ENCODE measurements at regions not wholly inside any gene's neighbourhood (a gene's known extent, or its start where the extent isn't known, plus 50 kb on each side); places are given as distances from the start of the nearest gene placed in this dataset.
A peak's percentile ranks its signal among the peaks of the same experiment; 100 is the strongest.

- FAIRE-seq: peak; percentile 75
- no peaks in the 10 kb centered on the region for H3K36me3 ChIP-seq
- WGBS, 2 donors: 3 to 5% methylated on average over 3 of the region's 3 CpGs
- intact Hi-C loops (cut with DNase I): loop anchor here in 2 of 3 donors (5.0 to 10.0 kb wide), 2 partner anchors 375 to 378 kb away; partner anchors contain the start of gene IKZF2 (in 2 of the 2)
- no peaks in the 10 kb centered on the region for H3K4me1 ChIP-seq
- H3K4me3 ChIP-seq: no peak overlapping the region
- no peak for DNase-seq
- no peaks in the 10 kb centered on the region for H3K27me3 ChIP-seq
- peak in 3 of 4 donors; percentile 44 to 58 (median 45) for TF ChIP-seq CTCF (IDR thresholded peaks at IDR 0.05)
- no peaks in the 10 kb centered on the region for H3K9me3 ChIP-seq
- peak in 3 of 4 donors; percentile 56 to 79 (median 76) for ATAC-seq
- H3K27ac ChIP-seq: no peak overlapping the region
Observed at GRCh38 chr2:212777020-212777491, 238.5 kb upstream of the ERBB4 start.

DNA sequence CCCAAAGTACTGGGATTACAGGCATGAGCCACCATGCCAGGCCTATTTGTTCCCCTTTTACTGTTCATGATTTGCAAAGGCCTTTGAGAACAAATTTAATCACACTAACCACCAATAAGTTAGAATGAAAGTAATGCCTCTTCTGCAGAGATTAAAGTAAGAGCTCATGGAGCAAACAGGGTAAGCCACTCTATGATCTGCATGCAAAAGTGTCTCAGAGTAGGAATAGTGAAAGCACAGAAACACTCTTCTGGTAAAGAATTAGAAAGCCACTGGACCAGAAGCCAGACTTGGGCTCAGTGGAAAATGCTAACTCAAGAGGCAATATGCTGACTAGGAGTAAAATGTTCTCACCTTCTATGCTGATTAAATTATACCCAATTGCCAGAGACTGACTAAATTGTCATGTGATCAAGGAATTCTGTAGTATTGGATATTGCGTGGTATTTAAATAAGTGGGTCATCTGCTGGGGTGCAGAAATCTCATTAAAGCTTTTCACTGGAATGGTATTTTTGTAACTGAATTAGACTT lies 235.3 kb upstream of the ERBB4 start:
- Histone ChIP-seq H3K27me3 (no peaks in the 10 kb centered on the region), H3K36me3 (no peaks in the 10 kb centered on the region), H3K9me3 (no peaks in the 10 kb centered on the region), H3K27ac (no peak overlapping the region), H3K4me1 (no peaks in the 10 kb centered on the region), H3K4me3 (no peak overlapping the region)
- DNase-seq (no peak), ATAC-seq (no peak), FAIRE-seq (no peak)
- WGBS, 2 donors: 84 to 92% methylated on average over 1 of the region's 1 CpG
- TF ChIP-seq CTCF (IDR thresholded peaks at IDR 0.05): no peak
- intact Hi-C loops (cut with DNase I): loop anchor here in 1 of 3 donors (10.0 kb wide), 1 partner anchor 381 kb away; the partner anchor contains the start of gene IKZF2

GRCh38 chr2:212770240-212770639 lies 231.6 kb upstream of the ERBB4 start:
- intact Hi-C loops (cut with DNase I): loop anchor here in 1 of 3 donors (10.0 kb wide), 1 partner anchor 385 kb away; the partner anchor contains the start of gene IKZF2

GRCh38 chr2:212766921-212767320 lies 228.3 kb upstream of the ERBB4 start:
- H3K4me1 ChIP-seq: no peaks in the 10 kb centered on the region
- H3K9me3 ChIP-seq: no peaks in the 10 kb centered on the region
- intact Hi-C loops (cut with DNase I): no loop called here
- ATAC-seq (no peak), FAIRE-seq (no peak), DNase-seq (no peak)
- no peak for TF ChIP-seq CTCF (IDR thresholded peaks at IDR 0.05)
- no peak overlapping the region for H3K27ac ChIP-seq
- no peak overlapping the region for H3K4me3 ChIP-seq
- WGBS, 2 donors: 55 to 65% methylated on average over 4 of the region's 4 CpGs
- H3K27me3 ChIP-seq: no peaks in the 10 kb centered on the region
- H3K36me3 ChIP-seq: no peaks in the 10 kb centered on the region

More at GRCh38 chr2:212770240-212770639, 231.6 kb upstream of the ERBB4 start:
- DNase-seq (no peak), ATAC-seq (no peak), FAIRE-seq (no peak)
- Histone ChIP-seq H3K4me1 (no peaks in the 10 kb centered on the region), H3K27me3 (no peaks in the 10 kb centered on the region), H3K36me3 (no peaks in the 10 kb centered on the region), H3K9me3 (no peaks in the 10 kb centered on the region), H3K27ac (no peak overlapping the region), H3K4me3 (no peak overlapping the region)
- no peak for TF ChIP-seq CTCF (IDR thresholded peaks at IDR 0.05)
- 49 to 78% methylated on average over 3 of the region's 3 CpGs for WGBS, 2 donors

- no peak overlapping the region for H3K27ac ChIP-seq
- H3K4me3 ChIP-seq: no peak overlapping the region
- H3K36me3 ChIP-seq: no peaks in the 10 kb centered on the region
- DNase-seq (no peak), ATAC-seq (no peak), FAIRE-seq (no peak)
- H3K9me3 ChIP-seq: no peaks in the 10 kb centered on the region
- H3K4me1 ChIP-seq: no peaks in the 10 kb centered on the region
- 38 to 44% methylated on average over 2 of the region's 2 CpGs for WGBS, 2 donors
- intact Hi-C loops (cut with DNase I): no loop called here
- no peak for TF ChIP-seq CTCF (IDR thresholded peaks at IDR 0.05)
- no peaks in the 10 kb centered on the region for H3K27me3 ChIP-seq
Observed at GRCh38 chr2:212752730-212753351, 214.2 kb upstream of the ERBB4 start.
